HEK293 (cell line): ENCODE measurements at regions not wholly inside any gene's neighbourhood (a gene's known extent, or its start where the extent isn't known, plus 50 kb on each side); places are given as distances from the start of the nearest gene placed in this dataset.

Source experiments
- CTCF ChIA-PET: fragments of 350-600 bp; formaldehyde crosslinking; extraction: SDS; loops from one replicate; lab custom pipeline; 2021; ENCODE audit warnings: antibody characterized with exemption; lab: Yijun Ruan, JAX
- POLR2A ChIA-PET: fragments of 300-600 bp; formaldehyde crosslinking; extraction: SDS; loops from one replicate; lab custom pipeline; 2020; ENCODE audit warnings: antibody characterized with exemption, inconsistent platforms; lab: Yijun Ruan, JAX
- H3K27ac ChIP-seq: fragments of 200-500 bp; sonication (Bioruptor generic); 2 replicates; pipeline ENCODE4 v1.5.1; 2014; ENCODE audit warnings: low read depth, low read length, control low read depth, inconsistent platforms; ENCODE audit errors: extremely low read depth
- H3K36me3 ChIP-seq, 2 experiments: fragments of 200-500 bp in 1 of 2; sonication (Bioruptor generic) in 1 of 2; 1 replicate in 1 of 2; 2 replicates in 1 of 2; pipeline ENCODE4 v1.5.1; 2014 to 2017; ENCODE audit warnings: inconsistent platforms in 2 of 2, low read length in 2 of 2; ENCODE audit not compliant: control insufficient read depth in 2 of 2, insufficient read depth in 1 of 2
- H3K4me1 ChIP-seq: fragments of 200-500 bp; sonication (Bioruptor generic); 2 replicates; pipeline ENCODE4 v1.5.1; 2014; ENCODE audit warnings: mild to moderate bottlenecking, low read length, inconsistent platforms; ENCODE audit not compliant: control insufficient read depth, insufficient read depth
- H3K4me3 ChIP-seq: 2 replicates; pipeline ENCODE4 v1.5.1; 2011; ENCODE audit warnings: low read depth, mild to moderate bottlenecking, control low read depth, low read length, moderate library complexity
- H3K9me3 ChIP-seq: fragments of 200-500 bp; sonication (Bioruptor generic); 2 replicates; pipeline ENCODE4 v1.5.1; 2014; ENCODE audit warnings: low read depth, low read length, inconsistent platforms; ENCODE audit not compliant: control insufficient read depth, insufficient read depth
- KLF9 ChIP-seq: fragments of 450-650 bp; formaldehyde crosslinking; IDR thresholded peaks from 2 replicates; pipeline ENCODE4 v1.5.1; 2016; ENCODE audit warnings: missing biosample characterization, missing genetic modification characterization, low read depth
- ZBTB21 ChIP-seq: fragments of 450-650 bp; formaldehyde crosslinking; IDR thresholded peaks from 2 replicates; pipeline ENCODE4 v1.5.1; 2017; ENCODE audit warnings: missing biosample characterization, missing genetic modification characterization
- ZEB2 ChIP-seq: fragments of 450-650 bp; formaldehyde crosslinking; IDR thresholded peaks from 2 replicates; pipeline ENCODE4 v1.5.1; 2016; ENCODE audit warnings: missing biosample characterization, missing genetic modification characterization
- ZFP37 ChIP-seq: fragments of 450-650 bp; formaldehyde crosslinking; IDR thresholded peaks from 2 replicates; pipeline ENCODE4 v1.5.1; 2016; ENCODE audit warnings: missing biosample characterization, missing genetic modification characterization
- ZIC2 ChIP-seq: fragments of 450-650 bp; formaldehyde crosslinking; IDR thresholded peaks from 2 replicates; pipeline ENCODE4 v1.5.1; 2016; ENCODE audit warnings: missing biosample characterization, missing genetic modification characterization
- ZNF114 ChIP-seq: fragments of 450-650 bp; formaldehyde crosslinking; IDR thresholded peaks from 2 replicates; pipeline ENCODE4 v1.5.0; 2017; ENCODE audit warnings: missing biosample characterization, missing genetic modification characterization
- ZNF140 ChIP-seq: fragments of 450-650 bp; formaldehyde crosslinking; IDR thresholded peaks from 2 replicates; pipeline ENCODE4 v1.5.1; 2016; ENCODE audit warnings: missing biosample characterization, missing genetic modification characterization
- ZNF202 ChIP-seq: fragments of 450-650 bp; formaldehyde crosslinking; IDR thresholded peaks from 2 replicates; pipeline ENCODE4 v1.5.1; 2016; ENCODE audit warnings: missing biosample characterization, missing genetic modification characterization, borderline replicate concordance
- ZNF211 ChIP-seq: fragments of 450-650 bp; formaldehyde crosslinking; IDR thresholded peaks from 2 replicates; pipeline ENCODE4 v1.5.1; 2016; ENCODE audit warnings: low read depth, missing biosample characterization, missing genetic modification characterization
- ZNF350 ChIP-seq: fragments of 450-650 bp; formaldehyde crosslinking; IDR thresholded peaks from 2 replicates; pipeline ENCODE4 v1.5.0; 2017; ENCODE audit warnings: missing biosample characterization, mild to moderate bottlenecking, missing genetic modification characterization
- TF ChIP-seq, protein P1 (sequence below): fragments of 450-650 bp; formaldehyde crosslinking; IDR thresholded peaks from 2 replicates; pipeline ENCODE4 v1.5.1; 2016; ENCODE audit warnings: missing biosample characterization, missing genetic modification characterization
- TF ChIP-seq, protein P2 (sequence below): fragments of 450-650 bp; formaldehyde crosslinking; IDR thresholded peaks from 2 replicates; pipeline ENCODE4 v1.5.1; 2016; ENCODE audit warnings: missing biosample characterization, missing genetic modification characterization
- TF ChIP-seq, protein P3 (sequence below): fragments of 450-650 bp; formaldehyde crosslinking; IDR thresholded peaks from 2 replicates; pipeline ENCODE4 v1.5.1; 2016; ENCODE audit warnings: missing biosample characterization, missing genetic modification characterization, borderline replicate concordance
- TF ChIP-seq, protein P4 (sequence below): fragments of 450-650 bp; formaldehyde crosslinking; conservative IDR thresholded peaks from 2 replicates; pipeline ENCODE4 v1.5.1; 2016; ENCODE audit warnings: low read depth, missing biosample characterization, missing genetic modification characterization
- TF ChIP-seq, protein P5 (sequence below): fragments of 450-650 bp; formaldehyde crosslinking; IDR thresholded peaks from 2 replicates; pipeline ENCODE4 v1.5.1; 2016; ENCODE audit warnings: missing biosample characterization, missing genetic modification characterization

DNA sequence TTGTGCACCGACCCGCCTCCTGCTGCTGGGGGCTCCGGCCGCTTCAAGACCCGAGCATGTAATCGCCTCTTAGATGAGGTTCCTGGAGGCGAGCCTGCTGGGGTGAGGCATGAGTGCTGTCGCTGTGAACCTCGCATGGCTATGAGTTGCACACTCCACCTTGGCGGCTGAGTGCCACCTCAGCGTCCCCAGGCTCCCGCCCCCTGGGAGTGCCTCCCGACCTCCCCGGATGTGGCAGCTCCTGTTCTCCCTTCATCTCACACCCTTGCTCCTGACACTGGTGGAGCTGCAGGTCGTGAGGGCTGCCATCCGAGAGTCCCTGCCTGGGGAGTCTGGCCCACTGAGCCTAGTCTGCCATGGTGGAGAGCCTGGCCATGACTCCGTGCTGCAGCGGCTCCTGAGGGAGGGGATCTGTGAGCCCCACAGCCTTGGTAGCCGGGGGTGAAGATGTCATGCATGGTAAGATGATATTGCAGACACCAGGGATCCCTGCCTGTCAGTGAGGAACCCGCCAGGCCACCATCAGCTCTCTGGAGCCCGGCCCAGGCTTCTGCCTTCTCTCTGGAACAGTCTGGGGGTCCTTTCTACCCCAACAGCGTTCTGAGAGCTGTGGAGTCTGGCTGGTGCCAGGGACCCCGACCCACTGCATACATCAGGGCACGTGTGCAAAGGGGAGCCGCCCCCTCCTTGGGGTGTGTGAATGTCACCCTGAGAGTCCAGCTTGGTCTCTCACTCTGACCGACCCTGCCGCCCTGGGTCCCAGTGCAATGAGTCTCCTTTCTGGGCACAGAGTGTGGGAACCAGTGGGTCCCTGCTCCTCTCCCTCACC lies 61.6 kb upstream of the HS6ST1 start (continued):
- TF ChIP-seq, protein P1, sequence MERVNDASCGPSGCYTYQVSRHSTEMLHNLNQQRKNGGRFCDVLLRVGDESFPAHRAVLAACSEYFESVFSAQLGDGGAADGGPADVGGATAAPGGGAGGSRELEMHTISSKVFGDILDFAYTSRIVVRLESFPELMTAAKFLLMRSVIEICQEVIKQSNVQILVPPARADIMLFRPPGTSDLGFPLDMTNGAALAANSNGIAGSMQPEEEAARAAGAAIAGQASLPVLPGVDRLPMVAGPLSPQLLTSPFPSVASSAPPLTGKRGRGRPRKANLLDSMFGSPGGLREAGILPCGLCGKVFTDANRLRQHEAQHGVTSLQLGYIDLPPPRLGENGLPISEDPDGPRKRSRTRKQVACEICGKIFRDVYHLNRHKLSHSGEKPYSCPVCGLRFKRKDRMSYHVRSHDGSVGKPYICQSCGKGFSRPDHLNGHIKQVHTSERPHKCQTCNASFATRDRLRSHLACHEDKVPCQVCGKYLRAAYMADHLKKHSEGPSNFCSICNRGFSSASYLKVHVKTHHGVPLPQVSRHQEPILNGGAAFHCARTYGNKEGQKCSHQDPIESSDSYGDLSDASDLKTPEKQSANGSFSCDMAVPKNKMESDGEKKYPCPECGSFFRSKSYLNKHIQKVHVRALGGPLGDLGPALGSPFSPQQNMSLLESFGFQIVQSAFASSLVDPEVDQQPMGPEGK = no peak
- no peak for TF ChIP-seq ZFP37 (tag by site-specific recombination)
- TF ChIP-seq, protein P2, sequence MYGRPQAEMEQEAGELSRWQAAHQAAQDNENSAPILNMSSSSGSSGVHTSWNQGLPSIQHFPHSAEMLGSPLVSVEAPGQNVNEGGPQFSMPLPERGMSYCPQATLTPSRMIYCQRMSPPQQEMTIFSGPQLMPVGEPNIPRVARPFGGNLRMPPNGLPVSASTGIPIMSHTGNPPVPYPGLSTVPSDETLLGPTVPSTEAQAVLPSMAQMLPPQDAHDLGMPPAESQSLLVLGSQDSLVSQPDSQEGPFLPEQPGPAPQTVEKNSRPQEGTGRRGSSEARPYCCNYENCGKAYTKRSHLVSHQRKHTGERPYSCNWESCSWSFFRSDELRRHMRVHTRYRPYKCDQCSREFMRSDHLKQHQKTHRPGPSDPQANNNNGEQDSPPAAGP = no peak

DNA sequence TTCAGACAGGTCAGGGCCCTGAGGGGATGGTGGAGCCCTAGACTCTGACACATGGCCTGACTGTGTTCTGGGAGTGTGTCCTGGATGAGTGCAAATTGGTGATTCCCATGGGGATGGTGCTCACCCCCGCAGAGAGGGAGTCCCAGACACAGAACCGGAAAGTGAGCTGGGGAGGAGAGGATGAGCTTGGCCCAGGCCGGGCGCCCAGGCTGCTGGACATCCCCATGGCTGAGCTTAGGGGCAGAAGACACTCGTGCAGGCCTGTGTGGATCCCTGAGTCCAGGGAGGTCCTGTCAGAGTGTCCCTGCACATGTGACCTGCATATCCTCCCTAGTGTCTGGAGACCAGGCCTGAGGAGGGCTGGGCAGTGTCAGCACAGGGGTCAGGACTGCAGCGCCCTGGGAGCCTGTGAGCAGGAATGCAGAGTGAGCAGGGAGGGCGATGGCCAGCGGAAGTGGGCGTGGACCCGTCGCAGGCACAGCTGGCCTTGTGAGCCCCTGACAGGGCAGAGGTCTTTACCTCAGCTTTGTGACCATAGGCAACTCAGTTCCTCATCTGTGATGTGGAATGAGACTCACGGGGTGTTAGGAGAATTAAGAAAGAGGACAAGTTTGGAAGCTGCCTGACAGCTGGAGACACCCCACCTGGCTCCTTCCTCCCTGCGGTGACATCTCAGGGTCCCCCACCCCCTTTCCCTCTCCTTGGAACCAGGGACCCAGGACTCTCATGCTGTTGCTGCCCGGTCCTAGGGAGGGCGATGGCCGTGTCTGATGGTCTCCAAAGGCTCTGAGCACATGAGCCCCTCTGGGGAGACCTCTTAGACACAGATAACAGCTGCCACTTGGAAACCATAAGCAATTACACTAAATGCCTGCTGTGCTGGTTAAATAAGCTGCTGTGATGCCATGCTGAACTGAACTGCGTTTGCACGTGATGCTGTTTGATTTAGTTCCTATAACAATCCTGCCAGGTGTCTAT lies 62.6 kb upstream of the HS6ST1 start:
- ChIA-PET CTCF (no interaction called here), POLR2A (no interaction called here)
- H3K36me3 ChIP-seq = no peaks in the 10 kb centered on the region
- H3K9me3 ChIP-seq = no peaks in the 10 kb centered on the region
- H3K4me1 ChIP-seq = no peaks in the 10 kb centered on the region
- H3K27ac ChIP-seq = no peak overlapping the region
- H3K4me3 ChIP-seq = no peak overlapping the region
- TF ChIP-seq ZNF350 (tag by site-specific recombination) (no peak), ZIC2 (tag by site-specific recombination) (peak; percentile 82)

DNA sequence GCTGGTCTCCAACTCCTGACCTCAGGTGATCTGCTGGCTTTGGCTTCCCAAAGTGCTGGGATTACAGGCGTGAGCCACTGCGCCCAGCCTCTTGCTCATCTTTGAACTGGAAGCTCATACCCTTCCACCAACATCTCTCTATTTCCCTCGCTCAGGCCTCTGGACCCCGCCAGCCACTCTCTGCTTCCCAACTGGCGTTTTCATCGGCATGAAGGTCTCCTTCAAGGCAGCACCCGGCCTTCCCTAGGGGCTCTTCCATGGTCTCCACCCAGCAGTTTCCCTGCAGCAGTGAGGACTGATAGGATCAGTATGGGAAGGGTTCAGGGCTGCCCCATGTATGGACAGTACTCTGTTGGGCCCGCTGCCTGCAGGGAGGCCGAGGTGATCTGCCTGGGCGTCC lies 65.8 kb upstream of the HS6ST1 start:
- ChIA-PET POLR2A (no interaction called here), CTCF (interaction anchor here (0.7 kb wide), 1 partner anchor 31 kb away, joined by 3 read pairs; no protein-coding TSS in a partner anchor)
- TF ChIP-seq ZNF202 (tag by site-specific recombination) (no peak), ZNF140 (tag by site-specific recombination) (no peak), KLF9 (no peak), ZBTB21 (no peak)
- TF ChIP-seq, protein P3, sequence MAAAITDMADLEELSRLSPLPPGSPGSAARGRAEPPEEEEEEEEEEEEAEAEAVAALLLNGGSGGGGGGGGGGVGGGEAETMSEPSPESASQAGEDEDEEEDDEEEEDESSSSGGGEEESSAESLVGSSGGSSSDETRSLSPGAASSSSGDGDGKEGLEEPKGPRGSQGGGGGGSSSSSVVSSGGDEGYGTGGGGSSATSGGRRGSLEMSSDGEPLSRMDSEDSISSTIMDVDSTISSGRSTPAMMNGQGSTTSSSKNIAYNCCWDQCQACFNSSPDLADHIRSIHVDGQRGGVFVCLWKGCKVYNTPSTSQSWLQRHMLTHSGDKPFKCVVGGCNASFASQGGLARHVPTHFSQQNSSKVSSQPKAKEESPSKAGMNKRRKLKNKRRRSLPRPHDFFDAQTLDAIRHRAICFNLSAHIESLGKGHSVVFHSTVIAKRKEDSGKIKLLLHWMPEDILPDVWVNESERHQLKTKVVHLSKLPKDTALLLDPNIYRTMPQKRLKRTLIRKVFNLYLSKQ = no peak
- Histone ChIP-seq H3K4me1 (no peaks in the 10 kb centered on the region), H3K9me3 (no peaks in the 10 kb centered on the region), H3K27ac (no peak overlapping the region), H3K4me3 (no peak overlapping the region), H3K36me3 (no peaks in the 10 kb centered on the region)

DNA sequence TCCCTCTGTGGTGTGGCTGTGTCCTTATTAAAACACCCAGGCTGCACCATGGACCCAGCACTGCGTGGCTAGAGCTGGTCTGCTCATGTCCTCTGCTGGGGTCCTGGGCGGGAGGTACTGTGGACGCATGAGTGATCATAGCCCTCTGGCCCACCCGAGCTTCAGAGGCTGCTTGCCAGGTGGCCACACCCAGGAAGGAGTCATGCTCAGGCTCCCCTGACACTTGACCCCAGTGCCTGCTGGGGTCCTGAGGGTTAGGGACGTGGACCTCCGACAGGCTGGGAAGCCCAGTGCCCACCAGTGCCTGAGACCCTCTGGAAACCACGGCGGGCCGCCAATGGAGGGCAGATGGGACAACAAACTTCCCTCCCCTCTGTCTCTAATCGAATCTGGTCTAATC lies 66.3 kb upstream of the HS6ST1 start:
- no peaks in the 10 kb centered on the region for H3K4me1 ChIP-seq
- ChIA-PET POLR2A (no interaction called here), CTCF (interaction anchor here (0.5 to 1.1 kb wide), 3 partner anchors 10 to 1917 kb away, joined by 3 read pairs; no protein-coding TSS in a partner anchor)
- no peaks in the 10 kb centered on the region for H3K36me3 ChIP-seq
- no peak overlapping the region for H3K27ac ChIP-seq
- H3K9me3 ChIP-seq = no peaks in the 10 kb centered on the region
- no peak overlapping the region for H3K4me3 ChIP-seq
- TF ChIP-seq, protein P4, sequence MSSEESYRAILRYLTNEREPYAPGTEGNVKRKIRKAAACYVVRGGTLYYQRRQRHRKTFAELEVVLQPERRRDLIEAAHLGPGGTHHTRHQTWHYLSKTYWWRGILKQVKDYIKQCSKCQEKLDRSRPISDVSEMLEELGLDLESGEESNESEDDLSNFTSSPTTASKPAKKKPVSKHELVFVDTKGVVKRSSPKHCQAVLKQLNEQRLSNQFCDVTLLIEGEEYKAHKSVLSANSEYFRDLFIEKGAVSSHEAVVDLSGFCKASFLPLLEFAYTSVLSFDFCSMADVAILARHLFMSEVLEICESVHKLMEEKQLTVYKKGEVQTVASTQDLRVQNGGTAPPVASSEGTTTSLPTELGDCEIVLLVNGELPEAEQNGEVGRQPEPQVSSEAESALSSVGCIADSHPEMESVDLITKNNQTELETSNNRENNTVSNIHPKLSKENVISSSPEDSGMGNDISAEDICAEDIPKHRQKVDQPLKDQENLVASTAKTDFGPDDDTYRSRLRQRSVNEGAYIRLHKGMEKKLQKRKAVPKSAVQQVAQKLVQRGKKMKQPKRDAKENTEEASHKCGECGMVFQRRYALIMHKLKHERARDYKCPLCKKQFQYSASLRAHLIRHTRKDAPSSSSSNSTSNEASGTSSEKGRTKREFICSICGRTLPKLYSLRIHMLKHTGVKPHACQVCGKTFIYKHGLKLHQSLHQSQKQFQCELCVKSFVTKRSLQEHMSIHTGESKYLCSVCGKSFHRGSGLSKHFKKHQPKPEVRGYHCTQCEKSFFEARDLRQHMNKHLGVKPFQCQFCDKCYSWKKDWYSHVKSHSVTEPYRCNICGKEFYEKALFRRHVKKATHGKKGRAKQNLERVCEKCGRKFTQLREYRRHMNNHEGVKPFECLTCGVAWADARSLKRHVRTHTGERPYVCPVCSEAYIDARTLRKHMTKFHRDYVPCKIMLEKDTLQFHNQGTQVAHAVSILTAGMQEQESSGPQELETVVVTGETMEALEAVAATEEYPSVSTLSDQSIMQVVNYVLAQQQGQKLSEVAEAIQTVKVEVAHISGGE = no peak
- TF ChIP-seq ZNF114 (tag by site-specific recombination) (no peak), ZEB2 (no peak), ZNF211 (tag by site-specific recombination) (no peak)
- TF ChIP-seq, protein P5, sequence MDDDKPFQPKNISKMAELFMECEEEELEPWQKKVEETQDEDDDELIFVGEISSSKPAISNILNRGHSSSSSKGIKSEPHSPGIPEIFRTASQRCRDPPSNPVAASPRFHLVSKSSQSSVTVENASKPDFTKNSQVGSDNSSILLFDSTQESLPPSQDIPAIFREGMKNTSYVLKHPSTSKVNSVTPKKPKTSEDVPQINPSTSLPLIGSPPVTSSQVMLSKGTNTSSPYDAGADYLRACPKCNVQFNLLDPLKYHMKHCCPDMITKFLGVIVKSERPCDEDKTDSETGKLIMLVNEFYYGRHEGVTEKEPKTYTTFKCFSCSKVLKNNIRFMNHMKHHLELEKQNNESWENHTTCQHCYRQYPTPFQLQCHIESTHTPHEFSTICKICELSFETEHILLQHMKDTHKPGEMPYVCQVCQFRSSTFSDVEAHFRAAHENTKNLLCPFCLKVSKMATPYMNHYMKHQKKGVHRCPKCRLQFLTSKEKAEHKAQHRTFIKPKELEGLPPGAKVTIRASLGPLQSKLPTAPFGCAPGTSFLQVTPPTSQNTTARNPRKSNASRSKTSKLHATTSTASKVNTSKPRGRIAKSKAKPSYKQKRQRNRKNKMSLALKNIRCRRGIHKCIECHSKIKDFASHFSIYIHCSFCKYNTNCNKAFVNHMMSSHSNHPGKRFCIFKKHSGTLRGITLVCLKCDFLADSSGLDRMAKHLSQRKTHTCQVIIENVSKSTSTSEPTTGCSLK = no peak
